HEK293 (cell line): ENCODE measurements at regions not wholly inside any gene's neighbourhood (a gene's known extent, or its start where the extent isn't known, plus 50 kb on each side); places are given as distances from the start of the nearest gene placed in this dataset.

Experiments
- CTCF ChIP-seq: fragments of 450-650 bp; formaldehyde crosslinking; IDR thresholded peaks from 2 replicates; pipeline ENCODE4 v1.5.1; 2016; ENCODE audit warnings: missing biosample characterization, missing genetic modification characterization
- GLI4 ChIP-seq: fragments of 450-650 bp; formaldehyde crosslinking; IDR thresholded peaks from 2 replicates; pipeline ENCODE4 v1.5.1; 2016; ENCODE audit warnings: missing biosample characterization, missing genetic modification characterization
- REST ChIP-seq: fragments of 450-650 bp; formaldehyde crosslinking; IDR thresholded peaks from 2 replicates; pipeline ENCODE4 v1.5.1; 2016; ENCODE audit warnings: missing biosample characterization, missing genetic modification characterization
- SALL2 ChIP-seq: fragments of 450-650 bp; formaldehyde crosslinking; IDR thresholded peaks from 2 replicates; pipeline ENCODE4 v1.5.0; 2017; ENCODE audit warnings: missing biosample characterization, mild to moderate bottlenecking, missing genetic modification characterization, borderline replicate concordance
- TRIM28 ChIP-seq: IDR thresholded peaks from 2 replicates; pipeline ENCODE4 v1.6.1; 2011; ENCODE audit warnings: low read length, control low read depth, borderline replicate concordance
- YY1 ChIP-seq: fragments of 450-650 bp; formaldehyde crosslinking; IDR thresholded peaks from 2 replicates; pipeline ENCODE4 v1.5.1; 2018; ENCODE audit warnings: missing biosample characterization, missing genetic modification characterization
- ZBTB48 ChIP-seq: fragments of 450-650 bp; formaldehyde crosslinking; IDR thresholded peaks from 2 replicates; pipeline ENCODE4 v1.5.1; 2016; ENCODE audit warnings: missing biosample characterization, missing genetic modification characterization
- ZNF140 ChIP-seq: fragments of 450-650 bp; formaldehyde crosslinking; IDR thresholded peaks from 2 replicates; pipeline ENCODE4 v1.5.1; 2016; ENCODE audit warnings: missing biosample characterization, missing genetic modification characterization
- ZNF16 ChIP-seq: fragments of 450-650 bp; formaldehyde crosslinking; IDR thresholded peaks from 2 replicates; pipeline ENCODE4 v1.5.1; 2016; ENCODE audit warnings: low read depth, missing biosample characterization, missing genetic modification characterization
- ZNF280D ChIP-seq: fragments of 450-650 bp; formaldehyde crosslinking; IDR thresholded peaks from 2 replicates; pipeline ENCODE4 v1.5.1; 2016; ENCODE audit warnings: missing biosample characterization, missing genetic modification characterization
- ZNF610 ChIP-seq: fragments of 450-650 bp; formaldehyde crosslinking; IDR thresholded peaks from 2 replicates; pipeline ENCODE4 v1.5.1; 2016; ENCODE audit warnings: missing biosample characterization, missing genetic modification characterization, borderline replicate concordance
- ZNF837 ChIP-seq: fragments of 450-650 bp; formaldehyde crosslinking; IDR thresholded peaks from 2 replicates; pipeline ENCODE4 v1.5.1; 2016; ENCODE audit warnings: missing biosample characterization, missing genetic modification characterization
- TF ChIP-seq, protein P1 (sequence below): fragments of 450-650 bp; formaldehyde crosslinking; IDR thresholded peaks from 2 replicates; pipeline ENCODE4 v1.5.1; 2016; ENCODE audit warnings: missing biosample characterization, missing genetic modification characterization, low read depth

GRCh38 chr2:200736646-200737274 lies 75.0 kb upstream of the BZW1 start:
- TF ChIP-seq YY1 (tag by site-specific recombination) (no peak), CTCF (no peak), ZNF610 (no peak), ZNF16 (tag by site-specific recombination) (no peak), GLI4 (no peak), ZNF140 (tag by site-specific recombination) (no peak), REST (no peak), SALL2 (tag by site-specific recombination) (no peak), ZNF837 (tag by site-specific recombination) (no peak), ZNF280D (tag by site-specific recombination) (no peak), TRIM28 (peak; percentile 40; the same call in 1 of the 2 replicates), ZBTB48 (tag by site-specific recombination) (no peak)
- TF ChIP-seq, protein P1, sequence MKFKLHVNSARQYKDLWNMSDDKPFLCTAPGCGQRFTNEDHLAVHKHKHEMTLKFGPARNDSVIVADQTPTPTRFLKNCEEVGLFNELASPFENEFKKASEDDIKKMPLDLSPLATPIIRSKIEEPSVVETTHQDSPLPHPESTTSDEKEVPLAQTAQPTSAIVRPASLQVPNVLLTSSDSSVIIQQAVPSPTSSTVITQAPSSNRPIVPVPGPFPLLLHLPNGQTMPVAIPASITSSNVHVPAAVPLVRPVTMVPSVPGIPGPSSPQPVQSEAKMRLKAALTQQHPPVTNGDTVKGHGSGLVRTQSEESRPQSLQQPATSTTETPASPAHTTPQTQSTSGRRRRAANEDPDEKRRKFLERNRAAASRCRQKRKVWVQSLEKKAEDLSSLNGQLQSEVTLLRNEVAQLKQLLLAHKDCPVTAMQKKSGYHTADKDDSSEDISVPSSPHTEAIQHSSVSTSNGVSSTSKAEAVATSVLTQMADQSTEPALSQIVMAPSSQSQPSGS (tag by site-specific recombination), result no peak
